SU-DHL-6 (cell line): ENCODE measurements at regions not wholly inside any gene's neighbourhood (a gene's known extent, or its start where the extent isn't known, plus 50 kb on each side); places are given as distances from the start of the nearest gene placed in this dataset.

Source experiments
- H2AFZ ChIP-seq: fragments of 200-600 bp; sonication (generic); 2 replicates; pipeline ENCODE4 v1.6.1; 2014; ENCODE audit warnings: low read depth, mild to moderate bottlenecking, moderate library complexity, mixed read lengths, antibody characterized with exemption, low read length; ENCODE audit not compliant: severe bottlenecking
- H3F3A ChIP-seq: fragments of 200-600 bp; shearing (Covaris generic); 2 replicates; pipeline ENCODE4 v1.6.0; 2016; ENCODE audit warnings: antibody characterized with exemption, mild to moderate bottlenecking; ENCODE audit not compliant: insufficient read depth
- H3K27ac ChIP-seq: fragments of 200-600 bp; sonication (generic); 2 replicates; pipeline ENCODE4 v1.5.1; 2016; ENCODE audit warnings: low read depth, mild to moderate bottlenecking, low read length, moderate library complexity, mixed read lengths
- H3K27me3 ChIP-seq: fragments of 200-600 bp; sonication (generic), shearing (Covaris generic); 2 replicates; pipeline ENCODE4 v1.6.0; 2014; ENCODE audit warnings: mild to moderate bottlenecking, low read length
- H3K36me3 ChIP-seq: fragments of 200-600 bp; sonication (generic); 2 replicates; pipeline ENCODE4 v1.6.1; 2014; ENCODE audit warnings: mild to moderate bottlenecking, low read length, mixed read lengths
- H3K4me2 ChIP-seq: fragments of 300-600, 200-600 bp; shearing (Covaris generic), sonication (generic); 2 replicates; pipeline ENCODE4 v1.6.0; 2014; ENCODE audit warnings: low read length, low read depth, mild to moderate bottlenecking; ENCODE audit not compliant: poor library complexity, severe bottlenecking
- H3K4me3 ChIP-seq: fragments of 200-600 bp; sonication (generic); 2 replicates; pipeline ENCODE4 v1.5.1; 2014; ENCODE audit warnings: antibody characterized with exemption, low read length, mild to moderate bottlenecking, mixed read lengths; ENCODE audit not compliant: insufficient read depth, poor library complexity, severe bottlenecking
- H3K79me2 ChIP-seq: fragments of 200-600 bp; sonication (generic); 2 replicates; pipeline ENCODE4 v1.6.1; 2014; ENCODE audit warnings: mild to moderate bottlenecking, low read length, moderate library complexity; ENCODE audit not compliant: insufficient read depth
- H3K9ac ChIP-seq: fragments of 200-600 bp; sonication (generic); 2 replicates; pipeline ENCODE4 v1.7.0; 2014; ENCODE audit warnings: mild to moderate bottlenecking, low read length
- H3K9me2 ChIP-seq: fragments of 200-600 bp; sonication (generic); replicated peaks from 2 replicates; pipeline ENCODE4 v1.6.1; 2014; ENCODE audit warnings: low read length; ENCODE audit not compliant: insufficient read depth
- H3K9me3 ChIP-seq: fragments of 200-600 bp; sonication (generic); 2 replicates; pipeline ENCODE4 v1.6.1; 2014; ENCODE audit warnings: low read length, mixed read lengths; ENCODE audit not compliant: insufficient read depth
- H4K20me1 ChIP-seq: fragments of 200-600 bp; sonication (generic); 2 replicates; pipeline ENCODE4 v1.6.1; 2014; ENCODE audit warnings: low read depth, mild to moderate bottlenecking, antibody characterized with exemption, low read length, moderate library complexity, mixed read lengths
- CTCF ChIP-seq: fragments of 200-600 bp; sonication (generic); IDR thresholded peaks from one replicate; pipeline ENCODE4 v1.5.1; 2017; ENCODE audit warnings: antibody characterized with exemption, mild to moderate bottlenecking, low read length, moderate library complexity; ENCODE audit not compliant: insufficient read depth, poor library complexity, severe bottlenecking
- EZH2phosphoT487 ChIP-seq: fragments of 200-600 bp; sonication (generic), shearing (Covaris generic); conservative IDR thresholded peaks from 2 replicates; pipeline ENCODE4 v1.6.1; 2018; ENCODE audit warnings: mild to moderate bottlenecking, antibody characterized with exemption, low read length, moderate library complexity, mixed read lengths

DNA sequence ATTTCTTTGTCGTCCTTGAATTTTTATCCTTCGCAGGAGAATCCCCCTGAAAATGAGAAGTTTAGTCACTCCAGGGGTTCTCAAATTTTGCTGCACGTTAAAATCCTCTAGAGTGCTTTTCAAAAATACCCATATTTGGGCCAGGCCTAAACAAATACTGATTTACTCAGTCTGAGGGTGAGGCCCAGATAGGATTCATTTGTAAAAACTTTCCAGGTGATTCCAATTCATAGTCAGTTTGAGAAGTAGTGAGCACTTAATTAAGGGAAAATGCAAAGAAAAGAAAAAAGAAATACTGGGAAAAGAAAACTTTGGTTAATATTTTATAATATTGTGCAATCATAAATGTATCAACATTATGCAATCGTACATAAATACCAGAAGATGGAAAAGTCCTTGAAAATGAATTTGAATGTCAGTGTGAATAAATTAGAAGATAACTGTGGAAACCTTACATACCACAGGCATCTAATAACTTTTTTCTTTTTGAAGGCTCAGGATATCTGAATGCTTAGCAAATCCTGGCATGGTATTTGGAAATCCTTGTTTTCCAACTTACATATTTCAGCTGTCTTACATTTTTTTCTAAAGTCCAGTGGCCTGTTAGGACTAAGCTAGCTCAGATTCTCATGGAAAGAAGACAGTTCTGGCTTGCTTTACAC is 116.5 kb upstream of the DAPK1 start:
- no peak overlapping the region for H2AFZ ChIP-seq
- no peak overlapping the region for H3K27ac ChIP-seq
- H3K9me3 ChIP-seq: no peaks in the 10 kb centered on the region
- no peak overlapping the region for H3K4me2 ChIP-seq
- H3K36me3 ChIP-seq: no peaks in the 10 kb centered on the region
- TF ChIP-seq EZH2phosphoT487 (no peak), CTCF (no peak)
- no peaks in the 10 kb centered on the region for H3K79me2 ChIP-seq
- H4K20me1 ChIP-seq: no peaks in the 10 kb centered on the region
- H3K9me2 ChIP-seq: no peaks in the 10 kb centered on the region; the same call in 1 of the 2 replicates
- H3K4me3 ChIP-seq: no peak overlapping the region
- no peaks in the 10 kb centered on the region for H3K27me3 ChIP-seq
- no peaks in the 10 kb centered on the region for H3F3A ChIP-seq
- H3K9ac ChIP-seq: no peak overlapping the region

GRCh38 chr9:87381746-87382145 is 115.9 kb upstream of the DAPK1 start:
- H3K4me2 ChIP-seq: no peak overlapping the region
- H3K9ac ChIP-seq: no peak overlapping the region
- H3K9me2 ChIP-seq: no peaks in the 10 kb centered on the region; the same call in 1 of the 2 replicates
- TF ChIP-seq EZH2phosphoT487 (no peak), CTCF (no peak)
- no peaks in the 10 kb centered on the region for H4K20me1 ChIP-seq
- no peaks in the 10 kb centered on the region for H3F3A ChIP-seq
- H3K4me3 ChIP-seq: no peak overlapping the region
- no peaks in the 10 kb centered on the region for H3K79me2 ChIP-seq
- no peak overlapping the region for H2AFZ ChIP-seq
- H3K27me3 ChIP-seq: no peaks in the 10 kb centered on the region
- no peaks in the 10 kb centered on the region for H3K36me3 ChIP-seq
- H3K27ac ChIP-seq: no peak overlapping the region
- H3K9me3 ChIP-seq: no peaks in the 10 kb centered on the region

DNA sequence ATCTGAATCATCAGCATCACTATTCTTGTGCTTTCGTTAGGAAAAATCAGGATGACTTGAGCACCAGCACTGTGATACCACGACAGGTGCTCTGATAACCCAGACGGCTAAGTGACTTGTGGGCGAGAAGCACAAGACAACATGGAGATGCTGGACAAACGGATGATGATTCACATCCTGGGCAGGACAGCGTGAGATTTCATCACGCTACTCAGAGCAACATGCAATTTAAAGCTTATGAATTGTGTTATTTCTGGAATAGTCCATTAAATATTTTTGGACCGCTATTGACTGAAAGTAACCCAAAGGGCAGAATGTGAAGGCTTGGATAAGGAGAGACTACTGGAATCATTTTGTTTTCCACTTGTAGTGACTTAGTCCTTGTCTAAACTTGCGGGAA is 114.8 kb upstream of the DAPK1 start:
- H3K79me2 ChIP-seq: no peaks in the 10 kb centered on the region
- H3K9me2 ChIP-seq: no peaks in the 10 kb centered on the region
- H3K9ac ChIP-seq: no peak overlapping the region
- TF ChIP-seq CTCF (no peak), EZH2phosphoT487 (no peak)
- no peaks in the 10 kb centered on the region for H3K9me3 ChIP-seq
- no peaks in the 10 kb centered on the region for H3K36me3 ChIP-seq
- H3K27ac ChIP-seq: no peak overlapping the region
- H4K20me1 ChIP-seq: no peaks in the 10 kb centered on the region
- no peak overlapping the region for H3K4me3 ChIP-seq
- no peaks in the 10 kb centered on the region for H3K27me3 ChIP-seq
- no peak overlapping the region for H2AFZ ChIP-seq
- no peak overlapping the region for H3K4me2 ChIP-seq
- H3F3A ChIP-seq: no peaks in the 10 kb centered on the region
